ENCODE measurements at regions not wholly inside any gene's neighbourhood (a gene's known extent, or its start where the extent isn't known, plus 50 kb on each side); places are given as distances from the start of the nearest gene placed in this dataset.

GRCh38 chr12:92625639-92626310 lies 77.0 kb upstream of the PLEKHG7 start:
- TF ChIP-seq EZH2phosphoT487 (IDR thresholded peaks at IDR 0.05; ENCODE audit: borderline replicate concordance, low read depth, low read length) (no peak), CTCF (conservative IDR thresholded peaks at IDR 0.05; ENCODE audit: low read length) (no peak)

All from OCI-LY7 (cell line).